Stomach (tissue), 4 donors: ENCODE measurements at regions not wholly inside any gene's neighbourhood (a gene's known extent, or its start where the extent isn't known, plus 50 kb on each side); places are given as distances from the start of the nearest gene placed in this dataset.

Experiments
- CTCF ChIP-seq, 7 experiments: fragments of 450-650 bp in 4 of 7; fragments of 200-600 bp in 3 of 7; sonication (generic) in 3 of 7; IDR thresholded peaks; one replicate each; pipeline ENCODE4 v1.5.1; 2016 to 2019; ENCODE audit warnings: antibody characterized with exemption in 7 of 7, control low read depth in 2 of 7, mild to moderate bottlenecking in 1 of 7
- POLR2A ChIP-seq, 4 donors: fragments of 450-650 bp; IDR thresholded peaks; one replicate each; pipeline ENCODE4 v1.6.1; 2016; ENCODE audit warnings: antibody characterized with exemption in 4 of 4, control low read depth in 2 of 4, mild to moderate bottlenecking in 1 of 4, moderate library complexity in 1 of 4
- POLR2AphosphoS5 ChIP-seq, 3 donors: sonication (generic); formaldehyde crosslinking; IDR thresholded peaks; one replicate each; pipeline ENCODE4 v1.6.1; 2016; ENCODE audit warnings: antibody characterized with exemption in 3 of 3

GRCh38 chr14:99040052-99040451 lies 231.9 kb downstream of the BCL11B start:
- no peak for TF ChIP-seq POLR2A (IDR thresholded peaks at IDR 0.05)
- no peak for TF ChIP-seq CTCF (IDR thresholded peaks at IDR 0.05)
- TF ChIP-seq POLR2AphosphoS5 (IDR thresholded peaks at IDR 0.05), result no peak
